ENCODE measurements at regions not wholly inside any gene's neighbourhood (a gene's known extent, or its start where the extent isn't known, plus 50 kb on each side); places are given as distances from the start of the nearest gene placed in this dataset.
"Not testable (repeated sequence)": the region's sequence is repeated elsewhere in the genome, so short reads cannot be mapped to it uniquely, and the experiment has no call there.

GRCh38 chr9:61523897-61524620, 334.2 kb downstream of the SPATA31A7 start:
- DNase-seq; intact Hi-C loops (cut with DNase I, micrococcal nuclease): not testable (repeated sequence)
- peak; percentile 94 for ATAC-seq

DNA sequence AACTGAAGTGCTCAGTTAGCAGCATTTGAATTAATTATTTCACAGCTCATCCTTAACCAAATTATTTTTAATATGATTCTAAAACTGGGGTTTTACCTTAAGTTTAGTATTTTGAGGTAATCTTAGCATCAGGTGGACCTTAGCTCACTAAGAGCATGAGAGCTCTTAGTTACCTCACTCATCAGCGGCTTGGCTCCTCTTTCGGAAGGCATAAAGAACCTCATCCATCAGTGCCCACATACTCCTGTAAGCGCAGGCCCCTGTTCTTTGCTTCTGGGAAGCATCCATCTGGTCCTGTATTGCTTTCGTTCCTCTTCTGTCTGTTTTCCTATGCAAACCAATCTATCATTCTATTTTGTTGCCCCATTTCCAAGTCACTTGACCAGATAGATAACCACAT, 335.8 kb downstream of the SPATA31A7 start:
- intact Hi-C loops (cut with DNase I, micrococcal nuclease); DNase-seq; ATAC-seq: not testable (repeated sequence)

GRCh38 chr9:61550101-61550748, 360.4 kb downstream of the SPATA31A7 start:
- DNase-seq; ATAC-seq; intact Hi-C loops (cut with DNase I, micrococcal nuclease): not testable (repeated sequence)

DNA sequence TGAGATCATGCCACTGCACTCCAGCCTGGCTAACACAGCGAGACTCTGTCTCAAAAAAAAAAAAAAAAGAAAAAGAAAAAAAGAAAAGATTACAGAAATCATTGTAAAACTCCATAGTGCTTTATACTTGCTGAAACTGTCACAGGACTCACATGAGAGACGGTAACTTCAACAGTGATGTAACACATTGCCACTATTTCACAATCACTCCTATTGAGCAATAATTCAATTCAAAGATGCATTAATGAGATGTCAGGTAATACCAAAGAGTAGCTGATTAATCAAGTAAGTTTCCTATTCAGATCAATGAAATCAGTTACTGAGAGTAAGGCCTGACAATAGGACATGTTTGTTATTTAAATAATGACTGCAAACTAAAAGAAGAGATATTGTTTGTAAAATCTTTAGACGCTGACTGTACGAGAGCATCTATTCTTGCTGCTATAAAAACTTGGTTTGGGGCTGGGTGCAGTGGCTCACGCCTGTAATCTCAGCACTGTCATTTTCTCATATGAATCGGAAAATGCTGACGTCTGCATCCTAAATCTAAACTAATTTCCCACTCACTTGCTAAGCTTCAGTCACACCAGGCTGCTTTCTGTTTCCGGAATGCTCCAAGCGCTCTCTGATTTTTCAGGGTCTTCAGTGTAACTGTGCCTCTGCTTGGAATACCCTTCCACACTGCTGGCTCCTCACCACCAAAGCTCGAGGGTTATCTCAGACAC, 381.7 kb downstream of the SPATA31A7 start:
- intact Hi-C loops (cut with DNase I, micrococcal nuclease); ATAC-seq; DNase-seq: not testable (repeated sequence)

- intact Hi-C loops (cut with DNase I, micrococcal nuclease); DNase-seq; ATAC-seq: not testable (repeated sequence)
Measured at GRCh38 chr9:61572364-61572763, 382.5 kb downstream of the SPATA31A7 start.

DNA sequence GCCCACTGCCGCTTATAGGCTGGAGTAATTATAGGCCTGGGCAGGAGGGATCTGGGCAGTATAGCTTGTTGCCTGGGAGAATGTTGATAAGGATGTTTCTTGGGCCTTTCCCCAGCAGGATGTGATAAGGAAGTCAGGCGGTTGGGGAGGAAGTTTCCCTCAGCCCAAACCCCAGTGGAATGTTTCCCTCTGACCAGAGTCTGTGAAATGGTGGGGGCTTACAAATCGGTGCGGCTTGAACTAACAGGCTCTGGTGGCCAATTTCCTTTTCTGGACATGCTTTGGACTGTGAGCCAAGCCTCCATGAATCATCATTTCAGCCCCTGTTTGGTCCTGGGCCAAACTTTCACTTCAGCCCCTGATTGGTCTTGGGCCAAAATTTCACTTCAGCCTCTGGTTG, 383.6 kb downstream of the SPATA31A7 start:
- ATAC-seq; intact Hi-C loops (cut with DNase I, micrococcal nuclease): not testable (repeated sequence)

More for the DNA sequence above, 383.6 kb downstream of the SPATA31A7 start:
- DNase-seq = not testable (repeated sequence)
